ENCODE measurements at regions not wholly inside any gene's neighbourhood (a gene's known extent, or its start where the extent isn't known, plus 50 kb on each side); places are given as distances from the start of the nearest gene placed in this dataset.

GRCh38 chr1:201714542-201715329, 114.2 kb upstream of the IPO9 start:
- TF ChIP-seq CTCF (IDR thresholded peaks at IDR 0.05) (no peak), EZH2 (IDR thresholded peaks at IDR 0.05; ENCODE audit: borderline replicate concordance, insufficient read depth, low read depth, low read length, poor library complexity, severe bottlenecking) (no peak)

Measured in B cell (primary cell).